Bronchial epithelial cell (primary cell): ENCODE measurements at regions not wholly inside any gene's neighbourhood (a gene's known extent, or its start where the extent isn't known, plus 50 kb on each side); places are given as distances from the start of the nearest gene placed in this dataset.
"Not testable (repeated sequence)": the region's sequence is repeated elsewhere in the genome, so short reads cannot be mapped to it uniquely, and the experiment has no call there.

Source experiments
- DNase-seq: peaks from one replicate; pipeline ENCODE4 v3.0.0-alpha.2; 2010; ENCODE audit warnings: low read depth
- FAIRE-seq: peaks from 2 replicates; lab custom pipeline; 2011; peaks lifted over from hg19 to GRCh38; lab: Jason Lieb, UNC
- H3K27me3 ChIP-seq: 2 replicates; pipeline ENCODE4 v1.5.1; 2011; ENCODE audit warnings: low read length; ENCODE audit not compliant: control insufficient read depth, insufficient read depth
- H3K36me3 ChIP-seq: 2 replicates; pipeline ENCODE4 v1.5.1; 2011; ENCODE audit warnings: low read length; ENCODE audit not compliant: control insufficient read depth, insufficient read depth
- H3K4me3 ChIP-seq: 2 replicates; pipeline ENCODE4 v1.5.1; 2011; ENCODE audit warnings: mild to moderate bottlenecking, low read depth, low read length, control low read depth
- CTCF ChIP-seq: IDR thresholded peaks from 2 replicates; pipeline ENCODE4 v1.5.1; 2011; ENCODE audit warnings: mild to moderate bottlenecking, moderate library complexity, low read length, control low read depth, inconsistent platforms; ENCODE audit not compliant: insufficient read depth, severe bottlenecking

GRCh38 chr4:83947125-83947829 lies 411.4 kb downstream of the GPAT3 start:
- no peak for FAIRE-seq
- Histone ChIP-seq H3K4me3 (no peak overlapping the region), H3K36me3 (no peaks in the 10 kb centered on the region), H3K27me3 (no peaks in the 10 kb centered on the region)
- no peak for TF ChIP-seq CTCF
- DNase-seq = no peak

GRCh38 chr4:83943691-83944090 lies 407.8 kb downstream of the GPAT3 start:
- DNase-seq, H3K36me3 ChIP-seq, FAIRE-seq, H3K4me3 ChIP-seq, H3K27me3 ChIP-seq: not testable (repeated sequence)

- no peak for FAIRE-seq
- TF ChIP-seq CTCF = no peak
- H3K4me3 ChIP-seq = no peak overlapping the region
- H3K36me3 ChIP-seq = no peaks in the 10 kb centered on the region
- DNase-seq = peak; percentile 32
- no peaks in the 10 kb centered on the region for H3K27me3 ChIP-seq
Observed at GRCh38 chr4:83932750-83933391, 397.0 kb downstream of the GPAT3 start.

- FAIRE-seq (no peak), DNase-seq (no peak)
- no peak for TF ChIP-seq CTCF
- no peaks in the 10 kb centered on the region for H3K36me3 ChIP-seq
- H3K27me3 ChIP-seq = no peaks in the 10 kb centered on the region
- no peak overlapping the region for H3K4me3 ChIP-seq
Observed at GRCh38 chr4:83931659-83932438, 395.9 kb downstream of the GPAT3 start.

GRCh38 chr4:83929550-83929949 lies 393.6 kb downstream of the GPAT3 start:
- Histone ChIP-seq H3K4me3 (no peak overlapping the region), H3K27me3 (no peaks in the 10 kb centered on the region), H3K36me3 (no peaks in the 10 kb centered on the region)
- DNase-seq (peak; percentile 21), FAIRE-seq (no peak)
- TF ChIP-seq CTCF = no peak

GRCh38 chr4:83926950-83927349 lies 391.0 kb downstream of the GPAT3 start:
- FAIRE-seq (no peak), DNase-seq (no peak)
- H3K27me3 ChIP-seq = no peaks in the 10 kb centered on the region
- no peaks in the 10 kb centered on the region for H3K36me3 ChIP-seq
- TF ChIP-seq CTCF = no peak
- no peak overlapping the region for H3K4me3 ChIP-seq
